ENCODE measurements at regions not wholly inside any gene's neighbourhood (a gene's known extent, or its start where the extent isn't known, plus 50 kb on each side); places are given as distances from the start of the nearest gene placed in this dataset.
"Not testable (repeated sequence)": the region's sequence is repeated elsewhere in the genome, so short reads cannot be mapped to it uniquely, and the experiment has no call there.

DNA sequence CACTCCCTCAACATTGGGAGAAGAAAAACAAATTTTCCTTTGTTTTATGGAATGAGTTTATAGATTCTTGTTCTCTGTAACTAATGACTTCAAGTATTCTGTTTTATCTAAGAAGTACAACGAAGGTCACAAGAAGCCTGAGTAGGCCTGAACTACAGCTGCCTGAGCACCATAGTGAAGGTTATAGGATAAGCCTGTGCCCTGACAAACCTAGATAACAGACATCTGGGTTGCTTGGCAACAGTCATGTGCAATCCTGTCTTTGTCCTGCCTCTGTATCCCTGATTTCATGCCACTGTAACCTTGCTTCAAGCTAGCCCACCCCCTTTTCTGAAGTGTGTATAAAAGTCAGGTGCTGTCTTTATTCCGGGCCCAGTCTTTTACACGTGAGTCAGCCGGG, 520.8 kb downstream of the KCNJ18 start:
- not testable (repeated sequence) for TF ChIP-seq POLR2A (IDR thresholded peaks at IDR 0.05; ENCODE audit: low read depth, low read length); EZH2 (IDR thresholded peaks at IDR 0.05; ENCODE audit: borderline replicate concordance, low read depth, low read length, severe bottlenecking); CTCF (IDR thresholded peaks at IDR 0.05; ENCODE audit: extremely low read depth in 1 of 2, insufficient read depth in 1 of 2, low read depth in 1 of 2, low read length in 2 of 2); MAX (IDR thresholded peaks at IDR 0.05; ENCODE audit: insufficient read depth, insufficient read length); POLR2AphosphoS5 (IDR thresholded peaks at IDR 0.05; ENCODE audit: insufficient read depth, low read depth, low read length); GATA2 (IDR thresholded peaks at IDR 0.05; ENCODE audit: insufficient read depth, insufficient read length, low read depth, low read length); FOS (IDR thresholded peaks at IDR 0.05; ENCODE audit: borderline replicate concordance, insufficient read depth, low read length)
